ENCODE measurements at regions not wholly inside any gene's neighbourhood (a gene's known extent, or its start where the extent isn't known, plus 50 kb on each side); places are given as distances from the start of the nearest gene placed in this dataset.
"Not testable (repeated sequence)": the region's sequence is repeated elsewhere in the genome, so short reads cannot be mapped to it uniquely, and the experiment has no call there.

GRCh38 chr12:126218697-126219096 is 1153.5 kb downstream of the AACS start:
- no peak for DNase-seq

- DNase-seq = no peak
Measured at GRCh38 chr12:126219139-126219538, 1153.9 kb downstream of the AACS start.

- DNase-seq = no peak
Measured at GRCh38 chr12:126219654-126220279, 1154.5 kb downstream of the AACS start.

GRCh38 chr12:126224032-126224431 is 1158.8 kb downstream of the AACS start:
- DNase-seq = no peak

- no peak for DNase-seq
Measured at GRCh38 chr12:126228936-126229335, 1163.7 kb downstream of the AACS start.

- no peak for DNase-seq
Measured at GRCh38 chr12:126232711-126233110, 1167.5 kb downstream of the AACS start.

- no peak for DNase-seq
Measured at GRCh38 chr12:126233625-126234024, 1168.4 kb downstream of the AACS start.

GRCh38 chr12:126243814-126244440 is 1178.7 kb downstream of the AACS start:
- DNase-seq = no peak

GRCh38 chr12:126247936-126248335 is 1182.7 kb downstream of the AACS start:
- no peak for DNase-seq

- no peak for DNase-seq
Measured at GRCh38 chr12:126248871-126249403, 1183.7 kb downstream of the AACS start.

GRCh38 chr12:126258190-126258589 is 1193.0 kb downstream of the AACS start:
- DNase-seq = no peak

GRCh38 chr12:126262829-126263228 is 1197.6 kb downstream of the AACS start:
- DNase-seq = no peak

- no peak for DNase-seq
Measured at GRCh38 chr12:126268222-126268621, 1203.0 kb downstream of the AACS start.

GRCh38 chr12:126271159-126271558 is 1205.9 kb downstream of the AACS start:
- no peak for DNase-seq

GRCh38 chr12:126282691-126283090 is 1217.5 kb downstream of the AACS start:
- no peak for DNase-seq

- DNase-seq = no peak
Measured at GRCh38 chr12:126286203-126286602, 1221.0 kb downstream of the AACS start.

GRCh38 chr12:126290456-126290855 is 1225.2 kb downstream of the AACS start:
- DNase-seq = no peak

GRCh38 chr12:126291987-126292386 is 1226.8 kb downstream of the AACS start:
- DNase-seq = not testable (repeated sequence)

- DNase-seq = no peak
Measured at GRCh38 chr12:126295652-126296051, 1230.4 kb downstream of the AACS start.

- DNase-seq = no peak
Measured at GRCh38 chr12:126309278-126309677, 1244.0 kb downstream of the AACS start.

GRCh38 chr12:126312457-126312856 is 1247.2 kb downstream of the AACS start:
- no peak for DNase-seq

- DNase-seq = no peak
Measured at GRCh38 chr12:126316411-126316810, 1251.2 kb downstream of the AACS start.

- DNase-seq = no peak
Measured at GRCh38 chr12:126337556-126338441, 1272.6 kb downstream of the AACS start.

- no peak for DNase-seq
Measured at GRCh38 chr12:126342866-126343265, 1277.6 kb downstream of the AACS start.

All from stimulated activated CD8-positive, alpha-beta memory T cell treated with anti-CD3 and anti-CD28 coated beads, Interleukin-4, amount 100 ng/mL, for 48 hours (primary cell).